NCI-H146 (cell line): ENCODE measurements at regions not wholly inside any gene's neighbourhood (a gene's known extent, or its start where the extent isn't known, plus 50 kb on each side); places are given as distances from the start of the nearest gene placed in this dataset.
A peak's percentile ranks its signal among the peaks of the same experiment; 100 is the strongest.

Source experiments
- DNase-seq: peaks from one replicate; lab custom pipeline; 2025; lab: John Stamatoyannopoulos, UW

DNA sequence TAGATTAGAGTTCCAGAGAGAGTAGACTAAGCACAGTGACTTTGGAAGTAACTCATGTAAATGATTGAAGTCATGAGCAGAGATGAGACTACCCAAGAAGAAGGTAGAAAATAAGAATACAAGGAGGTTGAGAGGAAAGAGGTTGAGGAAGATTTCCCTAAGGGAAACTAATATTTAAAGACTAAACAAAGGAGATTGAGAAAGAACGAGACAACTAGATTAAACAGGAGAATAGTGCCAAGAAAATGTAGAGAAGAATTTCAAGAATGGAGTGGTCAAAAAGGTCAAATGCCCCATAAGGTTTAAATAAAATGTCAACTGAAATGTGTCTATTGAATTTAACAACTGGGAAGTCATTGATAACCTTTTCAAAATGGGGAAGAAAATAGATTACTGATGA, 59.0 kb downstream of the RPS29 start:
- DNase-seq, result no peak

DNA sequence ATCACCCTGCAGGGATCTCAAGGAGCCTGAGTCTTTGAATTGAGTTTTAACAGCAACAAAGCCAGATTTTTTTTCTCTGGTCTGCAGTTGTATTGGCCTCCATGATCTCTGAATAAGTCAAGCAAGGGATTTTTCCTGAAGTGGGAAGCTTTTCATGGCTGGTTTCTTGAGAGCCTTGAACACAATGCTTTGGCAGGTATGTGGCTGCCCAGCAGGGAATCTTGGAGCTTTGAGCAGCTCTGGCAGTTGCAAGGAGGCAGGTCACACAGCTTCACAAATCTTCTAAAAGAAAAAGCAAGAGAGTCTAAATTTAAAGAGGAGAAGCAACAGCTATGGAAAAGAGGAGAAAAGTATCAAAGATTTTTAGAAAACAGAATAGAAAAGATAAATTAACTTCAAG, 60.1 kb downstream of the RPS29 start:
- no peak for DNase-seq

DNA sequence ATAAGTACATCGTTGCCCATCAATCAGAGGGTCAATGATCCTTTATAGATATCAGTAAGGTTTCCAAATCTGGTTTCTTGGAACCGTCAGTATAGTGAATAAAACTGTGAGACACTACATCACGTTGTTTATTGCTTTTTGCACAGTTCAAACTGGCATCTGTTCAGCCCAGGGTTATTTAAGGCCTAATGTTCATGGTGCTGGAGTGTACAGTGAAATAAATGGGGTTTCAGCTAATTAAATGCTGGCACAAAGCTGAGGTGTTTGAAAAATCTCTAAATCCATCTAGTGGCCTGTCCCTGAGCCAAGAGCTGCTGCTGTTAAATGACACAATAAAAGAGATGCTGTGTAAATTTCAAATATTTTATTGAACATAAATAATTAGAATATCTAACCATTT, 69.9 kb downstream of the RPS29 start:
- no peak for DNase-seq

DNA sequence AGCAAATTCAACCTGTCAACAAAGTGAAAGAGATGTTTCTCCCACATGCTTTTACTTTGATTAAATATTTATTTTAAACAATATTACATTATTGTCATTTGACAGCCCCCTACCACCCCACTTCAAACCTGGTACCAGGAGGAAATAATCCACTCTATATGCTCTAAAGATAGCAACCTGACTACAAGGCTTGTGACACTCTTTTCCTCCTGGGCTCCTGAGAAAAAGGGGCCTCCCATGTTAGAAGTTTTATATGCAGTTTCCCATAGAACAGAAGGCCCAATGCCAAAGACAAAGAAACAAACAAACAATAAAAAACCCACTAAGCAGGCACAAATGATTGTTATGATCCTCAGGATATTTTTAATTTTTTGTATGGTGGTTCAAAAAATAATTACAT, 73.6 kb downstream of the RPS29 start:
- no peak for DNase-seq

DNA sequence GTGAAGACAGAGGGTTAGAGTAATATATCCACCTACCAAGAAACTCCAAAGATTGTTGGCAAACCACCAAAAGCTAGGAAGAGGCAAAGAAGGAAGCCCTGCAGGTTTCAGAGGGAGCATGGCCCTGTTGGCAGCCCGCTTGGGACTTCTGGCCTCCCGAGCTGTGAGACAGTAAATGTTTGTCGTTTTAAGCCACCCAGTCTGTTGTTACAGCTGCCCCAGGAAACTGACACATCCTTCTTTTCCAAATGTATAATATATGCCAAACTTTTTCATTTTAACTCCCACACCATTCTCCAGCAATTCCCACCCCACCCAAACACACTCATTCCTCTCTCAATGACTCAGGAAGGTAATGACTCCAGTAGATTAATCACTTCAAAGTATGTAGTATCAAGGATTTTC, 74.0 kb downstream of the RPS29 start:
- no peak for DNase-seq

DNA sequence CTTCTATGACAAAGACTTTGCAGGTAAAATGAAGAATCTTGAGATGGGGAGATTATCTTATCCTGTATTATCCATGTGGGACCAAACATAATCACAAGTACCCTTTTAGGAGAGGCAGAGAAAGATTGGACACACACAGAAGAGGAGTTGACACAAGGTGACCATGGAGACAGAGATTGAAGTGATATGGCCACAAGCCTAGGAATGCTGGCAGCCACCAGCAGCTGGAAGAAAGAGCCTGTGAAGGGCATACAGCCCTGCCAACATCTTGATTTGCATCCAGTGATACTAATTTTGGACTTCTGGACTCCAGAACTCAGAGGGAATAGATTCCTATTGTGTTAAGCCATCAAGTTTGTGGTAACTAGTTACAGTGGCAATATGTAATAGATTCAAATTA, 78.1 kb downstream of the RPS29 start:
- no peak for DNase-seq

DNA sequence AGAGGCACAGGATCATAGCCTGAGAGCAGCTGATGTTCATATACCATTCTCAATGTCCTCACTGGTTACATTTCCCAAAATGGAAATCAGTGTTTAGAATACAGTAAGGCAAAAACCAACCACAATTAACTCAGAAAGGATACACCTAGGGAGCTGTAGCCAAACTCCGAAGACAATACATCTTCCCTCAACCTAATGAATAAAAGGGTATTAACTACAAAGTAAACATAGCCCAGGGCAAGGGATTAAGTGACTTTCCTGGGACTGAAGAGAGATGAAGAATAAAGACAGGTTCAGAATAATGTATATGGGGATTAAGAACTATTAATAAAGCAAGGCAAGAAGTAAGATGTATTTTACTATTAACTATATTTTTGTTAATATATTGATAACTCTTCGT, 79.5 kb downstream of the RPS29 start:
- peak; percentile 3 for DNase-seq

DNA sequence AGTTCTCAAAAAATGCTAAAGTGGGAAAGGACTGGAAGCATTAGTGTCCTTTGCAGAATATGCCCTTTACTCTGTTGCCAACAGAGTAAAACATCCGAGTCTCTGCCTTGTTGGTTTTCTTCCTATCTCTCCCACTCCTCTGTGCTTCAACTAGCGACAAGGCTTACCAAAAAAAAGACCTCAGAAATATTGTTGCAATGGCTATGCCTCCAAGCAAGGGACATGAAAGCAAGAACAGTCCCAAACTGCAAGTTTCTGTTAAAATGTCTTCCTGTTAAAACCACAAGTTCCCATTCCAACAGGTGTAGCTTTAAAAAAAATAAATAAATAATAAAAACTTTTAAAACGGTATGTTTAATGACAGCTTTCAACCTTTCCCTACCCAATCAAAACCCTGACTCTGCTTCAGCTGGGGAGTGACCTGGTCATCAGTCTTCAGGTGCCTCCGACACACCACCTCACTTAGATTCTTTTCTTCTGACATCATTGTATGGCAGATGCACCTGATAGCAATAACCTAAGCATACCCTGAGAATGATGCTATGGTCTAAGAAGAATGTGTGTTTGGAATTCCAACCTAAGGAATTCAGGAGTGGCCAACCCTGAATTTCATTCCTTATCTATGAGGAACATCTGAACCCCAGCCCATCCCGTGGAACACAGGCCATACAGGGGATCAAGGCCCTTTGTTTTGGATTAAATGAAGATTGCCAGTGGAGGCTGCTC, 81.0 kb downstream of the RPS29 start:
- DNase-seq, result no peak

DNA sequence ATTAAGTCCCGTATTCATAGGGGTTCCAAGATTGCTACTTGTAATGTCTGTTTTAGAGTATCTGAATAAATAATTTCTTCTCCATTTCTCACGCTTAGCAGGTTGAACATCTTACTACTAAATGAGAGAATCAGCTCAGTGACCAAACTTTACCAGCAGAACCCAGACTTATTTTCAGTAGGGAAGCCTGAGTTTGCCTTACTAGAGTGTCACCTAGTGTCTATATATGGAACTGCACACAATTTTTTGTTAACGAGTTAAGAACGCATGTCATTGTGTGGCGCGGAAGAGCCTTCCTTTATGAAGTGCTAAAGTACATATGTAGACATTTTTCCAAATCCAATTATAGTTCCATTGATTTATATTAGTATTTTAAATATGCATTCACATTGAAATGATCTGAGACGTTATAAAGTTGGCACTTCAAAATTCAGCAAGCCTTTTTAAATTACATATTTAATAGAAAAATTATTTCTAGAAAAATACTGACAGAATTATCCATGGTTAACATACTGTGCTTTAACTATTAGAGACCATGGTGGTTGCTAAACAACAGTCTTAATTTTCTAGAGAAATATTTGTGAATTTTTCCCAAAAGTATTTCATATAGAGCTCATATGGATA, 88.3 kb downstream of the RPS29 start:
- peak; percentile 58 for DNase-seq

DNA sequence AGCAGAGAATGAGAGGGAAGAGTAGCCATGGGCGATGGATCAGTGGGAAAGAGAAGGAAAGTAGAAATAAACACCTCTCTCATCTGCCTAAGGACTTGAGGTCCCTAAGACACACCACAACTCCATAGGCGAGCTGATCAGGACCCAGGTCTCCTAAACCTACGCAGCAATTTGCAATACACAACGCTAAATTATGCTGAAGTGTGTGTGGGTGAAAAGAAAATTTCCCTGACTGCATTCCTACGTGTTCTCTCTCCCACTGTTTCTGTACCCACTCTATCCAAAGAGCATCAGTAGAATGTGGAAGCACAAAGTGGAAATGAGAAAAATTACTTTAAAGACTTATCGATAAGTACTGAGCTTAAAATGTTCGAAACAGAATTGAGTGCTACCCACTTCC, 88.9 kb downstream of the RPS29 start:
- DNase-seq, result no peak

DNA sequence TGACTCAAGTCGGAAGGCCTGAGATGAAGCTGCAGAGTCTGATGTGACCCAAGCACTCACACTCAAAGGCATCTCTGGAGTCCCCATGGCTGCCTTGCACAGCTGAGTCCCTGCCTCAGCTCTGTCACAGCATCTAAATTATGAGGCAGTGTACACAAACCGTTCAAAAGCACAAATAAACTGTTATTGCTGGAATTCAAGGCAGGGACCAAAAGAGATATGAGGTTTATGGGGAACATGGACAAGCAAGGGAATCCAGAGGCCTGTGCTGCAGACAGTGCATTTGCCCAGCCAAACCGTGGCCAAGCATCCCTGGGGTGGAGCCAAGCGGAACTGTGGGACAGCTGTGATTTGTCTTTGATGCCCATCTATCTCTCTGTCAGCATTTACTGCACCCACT, 91.3 kb downstream of the RPS29 start:
- no peak for DNase-seq

DNA sequence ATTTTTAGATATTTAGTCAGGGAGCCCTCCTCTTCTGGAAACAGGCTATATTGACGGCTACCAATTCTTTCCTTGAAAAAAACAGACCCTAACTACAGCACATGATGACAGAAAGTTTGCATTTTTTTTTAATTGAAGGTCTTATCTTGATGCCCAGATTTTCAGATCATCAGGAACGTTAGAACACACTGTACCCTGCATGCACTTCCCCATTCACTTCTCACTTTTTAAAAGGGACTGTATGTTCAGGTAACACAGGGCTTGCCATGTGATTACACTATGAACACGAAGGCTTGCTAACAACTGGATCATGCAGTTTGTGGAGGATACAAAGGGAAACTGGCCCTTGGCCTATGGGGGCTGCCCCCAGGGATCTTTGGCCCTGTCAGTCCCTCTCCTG, 92.6 kb downstream of the RPS29 start:
- no peak for DNase-seq

DNA sequence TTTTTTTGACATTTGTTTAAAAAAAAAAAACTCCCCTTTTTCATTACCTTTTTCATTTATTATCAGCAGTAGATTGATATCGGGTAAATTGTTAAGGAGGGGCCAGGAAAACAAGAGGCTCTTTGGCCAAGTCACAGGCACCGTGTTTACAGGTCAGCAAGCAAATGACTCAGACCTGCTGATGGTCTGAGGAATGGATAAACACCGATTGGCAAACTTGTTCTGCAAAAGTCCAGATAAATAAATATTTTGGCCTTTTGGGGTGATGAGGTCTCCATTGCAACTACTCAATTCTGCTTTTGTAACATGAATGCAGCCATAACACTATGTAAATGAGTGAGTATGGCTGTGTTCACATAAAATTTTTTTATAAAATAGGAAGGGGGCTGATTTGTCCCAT, 94.0 kb downstream of the RPS29 start:
- no peak for DNase-seq

DNA sequence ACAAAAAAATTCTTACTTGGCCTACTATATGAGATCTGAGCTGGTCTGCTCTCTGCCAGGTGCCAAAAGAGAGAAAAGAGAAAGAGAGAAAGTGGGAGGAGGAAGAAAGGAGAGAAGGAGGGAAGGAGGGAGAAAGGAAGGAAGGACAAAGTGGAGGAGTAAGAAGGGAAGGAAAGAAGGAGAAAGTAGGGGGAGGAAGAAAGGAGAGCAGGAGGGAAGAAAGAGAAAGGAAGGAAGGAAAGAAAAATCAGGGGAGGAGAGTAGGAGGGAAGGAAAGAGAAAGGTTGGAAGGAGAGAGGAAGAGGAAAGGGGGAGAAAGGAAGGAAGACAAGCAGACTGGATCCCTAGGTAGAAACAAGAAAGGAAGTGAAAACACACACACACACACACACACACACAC, 96.8 kb downstream of the RPS29 start:
- DNase-seq, result no peak

DNA sequence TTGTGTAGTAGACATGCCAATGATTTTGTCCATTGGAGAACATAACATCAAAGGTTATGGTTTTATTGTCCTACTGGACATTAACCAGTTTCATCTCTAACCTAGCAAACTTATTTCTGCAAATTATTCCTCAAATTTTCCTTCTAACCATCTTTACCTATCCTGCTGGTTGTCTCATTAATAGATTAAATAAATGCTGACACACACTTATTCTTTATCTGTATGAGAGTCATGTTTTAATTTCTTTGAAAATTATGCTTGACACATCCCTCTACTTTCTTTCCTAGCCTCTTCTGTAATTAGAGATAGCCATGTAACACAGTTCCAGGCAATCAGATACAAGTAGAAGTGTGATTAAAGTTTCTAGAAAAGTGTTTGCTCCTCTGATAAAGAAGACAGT, 98.9 kb downstream of the RPS29 start:
- no peak for DNase-seq

DNA sequence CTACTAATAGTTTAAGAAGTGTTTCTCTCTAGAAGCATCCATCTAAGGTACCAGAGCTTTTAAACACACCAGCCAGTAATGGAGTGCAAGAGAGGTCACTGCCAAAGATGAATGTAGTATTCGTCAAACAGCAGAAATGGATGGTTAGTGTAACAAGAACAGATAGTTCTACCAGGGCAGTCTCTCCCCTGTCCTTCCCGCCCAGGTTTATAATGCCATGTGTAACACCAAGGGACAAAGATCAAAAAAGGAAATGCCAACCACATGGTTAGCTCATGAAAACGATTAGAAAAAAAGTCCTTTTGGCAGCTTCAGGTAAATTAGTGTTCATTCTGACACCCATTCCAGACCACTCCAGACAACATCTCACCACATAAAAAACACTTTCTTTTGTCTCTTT, 100.9 kb downstream of the RPS29 start:
- no peak for DNase-seq

DNA sequence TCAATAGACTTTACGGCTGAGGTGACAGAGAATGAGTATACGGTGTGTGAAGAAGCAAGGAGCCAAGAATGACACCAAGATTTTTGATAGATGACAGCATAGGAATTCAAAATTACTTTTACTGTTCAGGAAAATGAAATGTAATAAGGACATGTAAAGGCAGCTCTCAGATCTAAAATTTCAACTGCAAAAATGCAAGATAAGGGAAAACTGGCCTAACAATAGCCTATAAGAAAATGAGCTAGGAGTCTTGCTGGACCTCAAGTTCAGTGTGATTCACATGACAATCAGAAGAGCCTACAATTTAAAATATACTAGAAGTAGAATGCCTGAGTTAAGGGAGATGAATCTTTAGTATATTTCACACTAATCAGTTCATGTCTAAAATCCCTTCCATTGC, 102.0 kb downstream of the RPS29 start:
- no peak for DNase-seq

DNA sequence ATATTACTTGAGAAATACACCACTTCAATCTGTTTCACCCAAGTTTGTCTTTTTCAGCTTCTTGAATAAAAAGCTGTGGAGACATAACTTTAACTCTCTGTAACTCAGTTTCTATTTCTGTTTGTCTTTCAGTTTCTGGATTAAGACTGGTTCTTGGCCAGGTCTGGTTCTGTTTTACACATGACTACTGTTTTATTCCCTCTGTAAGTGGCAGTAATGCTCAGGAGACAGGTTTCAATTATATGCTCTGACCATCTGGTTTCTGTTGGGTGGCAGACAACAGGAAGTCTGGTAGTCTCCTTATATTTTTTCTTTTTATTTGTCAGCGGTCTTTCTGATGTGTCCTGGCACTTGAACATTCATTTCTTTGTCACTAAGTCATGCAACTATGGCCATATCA, 102.9 kb downstream of the RPS29 start:
- DNase-seq, result no peak

DNA sequence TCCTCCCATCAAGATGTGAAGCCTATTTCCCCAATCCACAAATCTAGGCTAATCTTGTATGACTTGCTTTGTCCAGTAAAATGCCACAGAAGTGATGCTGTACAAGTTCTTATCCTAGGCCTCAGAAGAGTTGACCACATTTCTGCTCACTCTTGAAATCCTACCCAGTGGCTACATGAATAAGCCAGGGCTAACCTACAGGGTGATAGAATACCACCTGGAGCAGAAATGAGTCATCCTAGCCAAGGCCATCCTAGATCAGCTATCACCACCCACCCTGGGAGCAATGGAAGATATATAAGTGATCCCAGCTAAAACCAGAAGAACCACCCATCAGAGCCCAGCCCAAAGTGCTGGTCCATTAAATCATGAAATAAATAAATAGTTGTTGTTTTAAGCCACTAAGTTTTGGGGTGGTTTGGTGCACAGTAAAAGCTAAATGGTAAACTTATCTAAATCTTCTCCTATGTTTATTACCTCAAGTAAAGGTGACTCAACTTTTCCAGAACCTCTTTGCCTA, 105.1 kb downstream of the RPS29 start:
- no peak for DNase-seq

DNA sequence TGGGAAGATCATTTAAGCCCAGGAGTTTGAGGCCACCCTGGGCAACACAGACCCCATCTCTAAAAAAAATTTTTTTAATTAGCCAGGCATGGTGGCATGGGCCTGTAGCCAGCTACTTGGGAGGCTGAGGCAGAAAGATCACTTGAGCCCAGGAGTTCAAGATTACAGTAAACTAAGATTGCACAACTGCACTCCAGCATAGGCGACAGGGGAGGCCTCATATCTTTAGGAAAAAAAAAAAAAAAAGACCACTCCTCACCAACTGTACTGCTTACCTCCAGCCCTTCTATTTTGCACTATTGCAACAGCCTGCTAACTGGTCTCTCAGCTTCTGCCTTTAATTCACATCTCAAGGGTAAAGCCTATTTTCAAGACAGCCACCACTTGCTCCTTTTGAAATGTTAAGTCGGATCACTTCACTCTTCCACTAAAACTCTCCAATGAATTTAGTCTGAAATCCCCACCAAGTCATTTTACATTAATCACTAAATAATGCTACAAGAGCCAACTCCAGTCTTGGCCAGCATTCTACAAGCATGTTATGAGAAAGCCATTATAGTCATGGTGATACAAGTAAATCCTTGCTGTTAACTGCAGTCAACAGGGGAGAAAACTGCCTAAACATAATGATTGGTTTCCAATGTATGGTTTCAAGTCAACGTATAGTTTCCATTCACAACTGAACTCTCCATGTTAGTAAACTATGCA, 106.0 kb downstream of the RPS29 start:
- no peak for DNase-seq

DNA sequence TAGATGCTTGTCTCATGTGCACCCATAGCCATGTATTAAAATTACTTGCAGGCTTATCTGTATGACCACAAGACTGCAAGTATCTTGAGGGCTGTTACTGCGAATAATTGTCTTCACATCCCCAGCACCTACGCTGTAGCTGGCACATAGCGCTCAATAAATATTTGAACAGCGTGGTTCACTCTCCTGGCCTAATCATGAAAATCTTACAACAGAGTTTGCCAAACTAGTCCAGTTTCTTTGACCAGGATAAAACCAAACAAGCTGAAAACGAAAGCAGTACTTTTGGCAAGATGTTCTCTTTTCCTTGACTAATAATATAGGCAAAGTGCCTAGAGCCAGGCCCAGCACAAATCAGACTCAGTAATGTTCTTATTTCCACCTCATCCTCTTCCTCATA, 106.7 kb downstream of the RPS29 start:
- DNase-seq, result no peak

DNA sequence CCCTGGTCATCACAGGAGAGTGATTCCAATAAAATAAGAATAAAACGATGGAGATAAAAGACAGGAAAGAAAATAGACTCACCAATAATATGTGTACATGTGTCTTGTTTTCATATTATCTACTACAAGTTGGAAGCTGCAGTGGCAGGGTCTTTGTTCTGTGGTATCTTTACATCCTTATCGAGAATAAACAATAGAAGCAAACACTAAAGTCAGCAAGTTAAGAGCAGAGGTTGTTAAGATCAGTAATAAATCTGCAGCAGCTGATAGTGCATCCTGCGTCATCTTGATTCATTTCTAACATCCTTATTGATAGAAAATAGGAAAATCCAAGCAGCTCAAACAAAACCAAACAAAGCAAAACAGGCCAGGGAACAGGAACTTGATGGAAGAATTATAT, 107.4 kb downstream of the RPS29 start:
- DNase-seq, result no peak

DNA sequence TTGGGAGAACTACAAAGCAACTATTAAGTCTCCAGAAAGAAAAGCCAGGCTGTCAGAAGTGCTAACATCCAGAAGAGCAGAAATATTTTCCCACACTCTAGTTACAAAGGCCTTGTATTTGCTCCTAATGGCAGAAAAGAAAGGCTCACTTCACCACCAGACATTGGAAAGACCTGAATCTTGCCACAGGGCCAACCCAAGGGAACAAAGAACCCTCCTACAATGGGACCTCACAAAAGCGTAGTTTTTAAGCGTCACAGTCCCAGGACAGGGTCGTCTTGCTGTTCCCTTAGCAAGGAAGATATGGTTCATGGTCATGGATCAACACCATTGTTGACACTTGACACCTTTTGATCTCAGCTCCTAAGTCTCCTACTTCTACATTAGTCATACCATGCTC, 119.1 kb downstream of the RPS29 start:
- DNase-seq, result no peak
